Ammon's horn (tissue), 1 donor: ENCODE measurements at regions not wholly inside any gene's neighbourhood (a gene's known extent, or its start where the extent isn't known, plus 50 kb on each side); places are given as distances from the start of the nearest gene placed in this dataset.

ENCODE experiments used
- DNase-seq: peaks from one replicate; pipeline ENCODE4 v3.0.0-alpha.2; 2016; ENCODE audit warnings: low spot score

GRCh38 chr6:104322841-104323240, 536.9 kb downstream of the HACE1 start:
- DNase-seq = peak; percentile 22

GRCh38 chr6:104321301-104321700, 538.4 kb downstream of the HACE1 start:
- no peak for DNase-seq

GRCh38 chr6:104320896-104321295, 538.8 kb downstream of the HACE1 start:
- no peak for DNase-seq

GRCh38 chr6:104312851-104313250, 546.9 kb downstream of the HACE1 start:
- no peak for DNase-seq

GRCh38 chr6:104306211-104306610, 553.5 kb downstream of the HACE1 start:
- no peak for DNase-seq

GRCh38 chr6:104305206-104305605, 554.5 kb downstream of the HACE1 start:
- no peak for DNase-seq

GRCh38 chr6:104301951-104302350, 557.8 kb downstream of the HACE1 start:
- no peak for DNase-seq

- DNase-seq = no peak
Measured at GRCh38 chr6:104286641-104287040, 573.1 kb downstream of the HACE1 start.

- no peak for DNase-seq
Measured at GRCh38 chr6:104284872-104285271, 574.8 kb downstream of the HACE1 start.

- DNase-seq = no peak
Measured at GRCh38 chr6:104282581-104282980, 577.1 kb downstream of the HACE1 start.

GRCh38 chr6:104281370-104281769, 578.3 kb downstream of the HACE1 start:
- DNase-seq = no peak

GRCh38 chr6:104268389-104268788, 591.3 kb downstream of the HACE1 start:
- no peak for DNase-seq

GRCh38 chr6:104266922-104267321, 592.8 kb downstream of the HACE1 start:
- no peak for DNase-seq

- no peak for DNase-seq
Measured at GRCh38 chr6:104256646-104257045, 603.1 kb downstream of the HACE1 start.

- DNase-seq = no peak
Measured at GRCh38 chr6:104253236-104253635, 606.5 kb downstream of the HACE1 start.

- no peak for DNase-seq
Measured at GRCh38 chr6:104252276-104252675, 607.4 kb downstream of the HACE1 start.

- DNase-seq = no peak
Measured at GRCh38 chr6:104251651-104252050, 608.1 kb downstream of the HACE1 start.

- no peak for DNase-seq
Measured at GRCh38 chr6:104240865-104241264, 618.9 kb downstream of the HACE1 start.

- no peak for DNase-seq
Measured at GRCh38 chr6:104239971-104240370, 619.7 kb downstream of the HACE1 start.

- no peak for DNase-seq
Measured at GRCh38 chr6:104229057-104229456, 630.7 kb downstream of the HACE1 start.

- peak; percentile 8 for DNase-seq
Measured at GRCh38 chr6:104227508-104227907, 632.2 kb downstream of the HACE1 start.

- peak; percentile 4 for DNase-seq
Measured at GRCh38 chr6:104226790-104227446, 632.8 kb downstream of the HACE1 start.

GRCh38 chr6:104218116-104218515, 641.6 kb downstream of the HACE1 start:
- DNase-seq = no peak

- no peak for DNase-seq
Measured at GRCh38 chr6:104214901-104215300, 644.8 kb downstream of the HACE1 start.
